ENCODE measurements at regions not wholly inside any gene's neighbourhood (a gene's known extent, or its start where the extent isn't known, plus 50 kb on each side); places are given as distances from the start of the nearest gene placed in this dataset.

GRCh38 chr1:239570878-239571277, 184.5 kb downstream of the CHRM3 start:
- H3K27me3 ChIP-seq: peaks cover 75% of the 10 kb centered on the region
- H3K36me3 Mint-ChIP-seq: no peaks in the 10 kb centered on the region
- H3K4me2 ChIP-seq: no peak overlapping the region
- no peaks in the 10 kb centered on the region for H3K27me3 Mint-ChIP-seq (ENCODE audit: insufficient read depth, low read depth)
- H3K36me3 ChIP-seq: no peaks in the 10 kb centered on the region
- H3K4me3 Mint-ChIP-seq: no peak overlapping the region
- H3K9me3 ChIP-seq (ENCODE audit: low read depth): no peaks in the 10 kb centered on the region
- no peaks in the 10 kb centered on the region for H3K9me3 Mint-ChIP-seq
- no peak overlapping the region for H3K27ac Mint-ChIP-seq
- no peaks in the 10 kb centered on the region for H3K79me2 ChIP-seq (ENCODE audit: low read depth)
- H3K9ac ChIP-seq: no peak overlapping the region
- H2AFZ ChIP-seq (replicated peaks): no peak overlapping the region
- DNase-seq (ENCODE audit: low spot score): no peak
- peaks cover 25% of the 10 kb centered on the region for H4K20me1 ChIP-seq (ENCODE audit: low read depth)
- H3K4me1 Mint-ChIP-seq: peaks cover 6% of the 10 kb centered on the region
- H3K27ac ChIP-seq: no peak overlapping the region
- H3F3A ChIP-seq (ENCODE audit: low read depth): no peaks in the 10 kb centered on the region
- TF ChIP-seq, protein P1, sequence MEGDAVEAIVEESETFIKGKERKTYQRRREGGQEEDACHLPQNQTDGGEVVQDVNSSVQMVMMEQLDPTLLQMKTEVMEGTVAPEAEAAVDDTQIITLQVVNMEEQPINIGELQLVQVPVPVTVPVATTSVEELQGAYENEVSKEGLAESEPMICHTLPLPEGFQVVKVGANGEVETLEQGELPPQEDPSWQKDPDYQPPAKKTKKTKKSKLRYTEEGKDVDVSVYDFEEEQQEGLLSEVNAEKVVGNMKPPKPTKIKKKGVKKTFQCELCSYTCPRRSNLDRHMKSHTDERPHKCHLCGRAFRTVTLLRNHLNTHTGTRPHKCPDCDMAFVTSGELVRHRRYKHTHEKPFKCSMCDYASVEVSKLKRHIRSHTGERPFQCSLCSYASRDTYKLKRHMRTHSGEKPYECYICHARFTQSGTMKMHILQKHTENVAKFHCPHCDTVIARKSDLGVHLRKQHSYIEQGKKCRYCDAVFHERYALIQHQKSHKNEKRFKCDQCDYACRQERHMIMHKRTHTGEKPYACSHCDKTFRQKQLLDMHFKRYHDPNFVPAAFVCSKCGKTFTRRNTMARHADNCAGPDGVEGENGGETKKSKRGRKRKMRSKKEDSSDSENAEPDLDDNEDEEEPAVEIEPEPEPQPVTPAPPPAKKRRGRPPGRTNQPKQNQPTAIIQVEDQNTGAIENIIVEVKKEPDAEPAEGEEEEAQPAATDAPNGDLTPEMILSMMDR (IDR thresholded peaks at IDR 0.05): no peak
- TF ChIP-seq EZH2phosphoT487 (IDR thresholded peaks at IDR 0.05): no peak
- TF ChIP-seq EZH2 (IDR thresholded peaks at IDR 0.05): no peak
- no peak overlapping the region for H3K4me3 ChIP-seq
- peaks cover 8% of the 10 kb centered on the region for H3K4me1 ChIP-seq

DNA sequence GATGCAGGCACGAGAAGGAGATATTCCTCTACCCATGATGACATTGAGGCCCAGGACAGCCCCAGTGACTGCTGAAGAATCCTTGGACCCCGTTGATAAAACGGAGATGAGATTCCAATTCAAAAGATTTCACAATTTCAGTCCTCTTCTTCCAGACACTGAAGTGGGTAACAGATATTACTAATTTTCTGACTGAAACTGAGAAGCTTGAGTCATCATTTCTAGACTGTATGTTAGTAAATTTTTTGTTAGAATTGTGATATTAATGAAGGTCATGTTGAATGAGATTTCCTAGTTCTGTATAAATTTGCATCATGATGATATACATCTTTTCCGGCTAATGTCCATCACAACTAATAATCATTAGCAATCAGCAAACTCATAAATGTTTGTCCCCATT, 185.8 kb downstream of the CHRM3 start:
- H3K9ac ChIP-seq: no peak overlapping the region
- H3K9me3 ChIP-seq (ENCODE audit: low read depth): no peaks in the 10 kb centered on the region
- H3K79me2 ChIP-seq (ENCODE audit: low read depth): no peaks in the 10 kb centered on the region
- H3K4me1 Mint-ChIP-seq: peaks cover 6% of the 10 kb centered on the region
- peaks cover 8% of the 10 kb centered on the region for H3K4me1 ChIP-seq
- no peaks in the 10 kb centered on the region for H3K36me3 ChIP-seq
- H3K4me3 ChIP-seq: no peak overlapping the region
- no peak overlapping the region for H3K27ac ChIP-seq
- peaks cover 88% of the 10 kb centered on the region for H3K27me3 ChIP-seq
- peaks cover 25% of the 10 kb centered on the region for H4K20me1 ChIP-seq (ENCODE audit: low read depth)
- TF ChIP-seq EZH2phosphoT487 (IDR thresholded peaks at IDR 0.05) (no peak), EZH2 (IDR thresholded peaks at IDR 0.05) (no peak)
- TF ChIP-seq, protein P1 (IDR thresholded peaks at IDR 0.05): no peak
- H3K36me3 Mint-ChIP-seq: no peaks in the 10 kb centered on the region
- H3K27me3 Mint-ChIP-seq (ENCODE audit: insufficient read depth, low read depth): no peaks in the 10 kb centered on the region
- no peak overlapping the region for H3K4me3 Mint-ChIP-seq
- no peak overlapping the region for H3K27ac Mint-ChIP-seq
- H3K4me2 ChIP-seq: no peak overlapping the region
- no peaks in the 10 kb centered on the region for H3F3A ChIP-seq (ENCODE audit: low read depth)
- H2AFZ ChIP-seq (replicated peaks): no peak overlapping the region
- DNase-seq (ENCODE audit: low spot score): no peak
- no peaks in the 10 kb centered on the region for H3K9me3 Mint-ChIP-seq

DNA sequence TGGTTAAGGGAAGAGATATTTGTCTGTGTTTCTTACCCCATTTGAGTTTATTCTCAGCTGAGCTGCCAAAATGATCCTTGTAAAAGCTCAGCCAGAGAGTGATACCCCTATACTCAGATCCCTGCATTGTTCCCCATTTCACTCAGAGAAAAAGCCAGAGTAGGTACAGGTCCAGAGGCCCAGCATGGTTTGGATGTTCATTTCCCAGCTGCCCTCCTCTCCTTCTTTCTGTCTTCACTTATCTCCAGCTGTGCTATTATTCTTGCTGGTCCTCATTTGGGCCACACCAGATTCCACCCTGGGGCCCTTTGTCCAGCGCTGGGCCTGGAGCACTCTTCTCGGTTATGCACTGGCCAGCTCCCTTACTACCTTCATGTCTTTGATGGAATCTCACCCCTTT, 187.7 kb downstream of the CHRM3 start:
- no peaks in the 10 kb centered on the region for H3K27me3 Mint-ChIP-seq (ENCODE audit: insufficient read depth, low read depth)
- Histone ChIP-seq H3K4me2 (no peak overlapping the region), H2AFZ (replicated peaks) (no peak overlapping the region), H3K79me2 (ENCODE audit: low read depth) (no peaks in the 10 kb centered on the region), H3K9me3 (ENCODE audit: low read depth) (no peaks in the 10 kb centered on the region), H4K20me1 (ENCODE audit: low read depth) (peaks cover 25% of the 10 kb centered on the region), H3K36me3 (no peaks in the 10 kb centered on the region), H3F3A (ENCODE audit: low read depth) (no peaks in the 10 kb centered on the region), H3K4me3 (no peak overlapping the region), H3K27me3 (peaks cover 100% of the 10 kb centered on the region), H3K9ac (no peak overlapping the region), H3K27ac (no peak overlapping the region), H3K4me1 (peaks cover 8% of the 10 kb centered on the region)
- H3K4me1 Mint-ChIP-seq: peaks cover 6% of the 10 kb centered on the region
- H3K9me3 Mint-ChIP-seq: no peaks in the 10 kb centered on the region
- no peaks in the 10 kb centered on the region for H3K36me3 Mint-ChIP-seq
- DNase-seq (ENCODE audit: low spot score): peak; percentile 68
- TF ChIP-seq EZH2phosphoT487 (IDR thresholded peaks at IDR 0.05): peak; percentile 100
- TF ChIP-seq, protein P1 (IDR thresholded peaks at IDR 0.05): no peak
- H3K4me3 Mint-ChIP-seq: no peak overlapping the region
- H3K27ac Mint-ChIP-seq: no peak overlapping the region
